RWPE2 (cell line): ENCODE measurements at regions not wholly inside any gene's neighbourhood (a gene's known extent, or its start where the extent isn't known, plus 50 kb on each side); places are given as distances from the start of the nearest gene placed in this dataset.

Source experiments
- ATAC-seq: fragments of 200-7000 bp; cut with Tn5 transposase; 3 replicates; pipeline ENCODE4 v1.9.1; 2021; ENCODE audit warnings: low read depth
- DNase-seq: peaks from one replicate; pipeline ENCODE4 v3.0.0-alpha.2; 2020; ENCODE audit warnings: low spot score
- H3K27ac ChIP-seq: fragments of 450-650 bp; 2 replicates; pipeline ENCODE4 v1.5.1; 2017; ENCODE audit warnings: mild to moderate bottlenecking; ENCODE audit not compliant: poor library complexity, severe bottlenecking
- H3K27me3 ChIP-seq: fragments of 250-450 bp; sonication (Bioruptor Pico); 2 replicates; pipeline ENCODE4 v1.5.1; 2021; ENCODE audit warnings: mild to moderate bottlenecking, moderate library complexity; ENCODE audit not compliant: insufficient read depth, poor library complexity, severe bottlenecking
- H3K36me3 ChIP-seq: fragments of 250-450 bp; sonication (Bioruptor Pico); 2 replicates; pipeline ENCODE4 v1.5.1; 2020; ENCODE audit warnings: low read depth, mild to moderate bottlenecking, moderate library complexity
- H3K4me1 ChIP-seq: fragments of 250-450 bp; sonication (Bioruptor Pico); 2 replicates; pipeline ENCODE4 v1.5.1; 2021; ENCODE audit warnings: mild to moderate bottlenecking, moderate library complexity; ENCODE audit not compliant: insufficient read depth, poor library complexity, severe bottlenecking
- H3K4me3 ChIP-seq: fragments of 250-450 bp; sonication (Bioruptor Pico); 2 replicates; pipeline ENCODE4 v1.5.1; 2021; ENCODE audit warnings: mild to moderate bottlenecking, moderate library complexity; ENCODE audit not compliant: severe bottlenecking
- H3K9me3 ChIP-seq: fragments of 250-450 bp; sonication (Bioruptor Pico); 2 replicates; pipeline ENCODE4 v1.5.1; 2021; ENCODE audit warnings: mild to moderate bottlenecking, moderate library complexity; ENCODE audit not compliant: severe bottlenecking
- CTCF ChIP-seq: fragments of 450-650 bp; IDR thresholded peaks from one replicate; pipeline ENCODE4 v1.5.1; 2017; ENCODE audit warnings: mild to moderate bottlenecking, moderate library complexity; ENCODE audit not compliant: poor library complexity, severe bottlenecking

DNA sequence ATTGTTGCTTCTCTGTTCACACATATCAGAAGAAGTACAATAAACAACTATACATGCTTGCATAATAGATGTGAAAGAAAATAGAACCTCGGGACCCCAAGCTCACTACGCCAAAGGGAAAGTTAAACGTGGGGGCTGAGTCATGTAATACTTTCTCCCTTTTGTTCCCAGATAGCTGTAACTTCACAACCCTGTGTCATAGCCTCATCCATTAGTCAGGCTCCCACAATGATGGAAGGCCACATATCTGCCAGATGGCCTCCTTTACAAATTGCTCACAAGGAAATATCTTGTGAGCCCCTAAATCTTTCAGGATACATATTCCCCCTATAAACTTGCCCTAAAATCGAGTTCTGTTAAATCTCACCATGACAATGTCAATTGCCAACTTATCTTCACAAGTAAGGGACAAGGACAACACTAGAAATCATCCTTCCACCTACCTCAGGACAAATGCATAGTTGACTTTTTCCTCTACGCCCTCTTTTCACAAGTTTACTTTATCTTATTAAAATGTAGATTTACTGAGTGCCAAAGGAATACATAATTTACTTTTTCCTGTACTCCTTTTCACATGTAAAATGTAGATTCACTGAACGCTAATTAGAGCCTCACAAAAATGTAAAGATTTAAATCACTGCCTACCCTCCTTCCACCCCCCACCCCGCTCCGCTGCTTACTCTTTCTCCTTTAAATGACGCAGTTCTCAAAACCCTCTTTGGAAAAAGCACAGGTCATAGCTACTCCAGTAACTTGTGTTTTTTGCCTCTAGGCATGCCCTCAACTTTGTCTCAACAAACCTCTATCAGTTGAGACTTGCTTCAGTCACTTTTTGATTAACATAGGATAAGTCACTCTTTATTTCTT lies 477.1 kb downstream of the DTHD1 start:
- no peaks in the 10 kb centered on the region for H3K9me3 ChIP-seq
- DNase-seq (no peak), ATAC-seq (no peak)
- H3K4me3 ChIP-seq = no peak overlapping the region
- TF ChIP-seq CTCF = no peak
- no peak overlapping the region for H3K27ac ChIP-seq
- H3K4me1 ChIP-seq = no peaks in the 10 kb centered on the region
- H3K36me3 ChIP-seq = no peaks in the 10 kb centered on the region
- no peaks in the 10 kb centered on the region for H3K27me3 ChIP-seq

DNA sequence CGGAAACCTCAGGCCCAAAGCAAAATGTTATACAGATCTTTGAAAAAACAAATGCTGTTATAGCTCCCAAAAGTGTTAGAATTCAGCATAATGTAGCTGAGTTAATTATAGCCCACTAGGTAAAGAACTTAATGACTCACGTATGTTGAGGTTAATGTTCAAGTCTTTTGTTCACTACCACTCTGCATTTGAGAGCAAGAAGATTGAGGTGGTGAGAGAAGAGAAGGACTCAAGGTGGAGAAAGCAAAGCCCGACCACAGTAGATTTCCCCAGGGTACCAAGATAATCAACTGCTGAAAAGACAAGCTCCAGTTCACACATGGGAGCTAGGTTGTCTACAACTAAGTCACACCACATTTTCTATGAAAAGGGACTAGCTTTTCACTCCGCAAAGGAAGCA lies 480.2 kb downstream of the DTHD1 start:
- no peaks in the 10 kb centered on the region for H3K9me3 ChIP-seq
- H3K27ac ChIP-seq = no peak overlapping the region
- no peaks in the 10 kb centered on the region for H3K4me1 ChIP-seq
- TF ChIP-seq CTCF = no peak
- no peak for ATAC-seq
- no peaks in the 10 kb centered on the region for H3K36me3 ChIP-seq
- H3K4me3 ChIP-seq = no peak overlapping the region
- DNase-seq = no peak
- H3K27me3 ChIP-seq = no peaks in the 10 kb centered on the region

GRCh38 chr4:36763814-36764213 lies 480.7 kb upstream of the NWD2 start:
- Histone ChIP-seq H3K4me1 (no peaks in the 10 kb centered on the region), H3K27ac (no peak overlapping the region), H3K4me3 (no peak overlapping the region), H3K36me3 (no peaks in the 10 kb centered on the region), H3K27me3 (no peaks in the 10 kb centered on the region), H3K9me3 (no peaks in the 10 kb centered on the region)
- ATAC-seq (no peak), DNase-seq (no peak)
- TF ChIP-seq CTCF = no peak

- H3K27ac ChIP-seq = no peak overlapping the region
- no peaks in the 10 kb centered on the region for H3K4me1 ChIP-seq
- no peak for TF ChIP-seq CTCF
- H3K27me3 ChIP-seq = no peaks in the 10 kb centered on the region
- no peak overlapping the region for H3K4me3 ChIP-seq
- DNase-seq = no peak
- H3K9me3 ChIP-seq = no peaks in the 10 kb centered on the region
- no peaks in the 10 kb centered on the region for H3K36me3 ChIP-seq
- no peak for ATAC-seq
Measured at GRCh38 chr4:36767596-36767995, 476.9 kb upstream of the NWD2 start.
